ENCODE measurements at regions not wholly inside any gene's neighbourhood (a gene's known extent, or its start where the extent isn't known, plus 50 kb on each side); places are given as distances from the start of the nearest gene placed in this dataset.

DNA sequence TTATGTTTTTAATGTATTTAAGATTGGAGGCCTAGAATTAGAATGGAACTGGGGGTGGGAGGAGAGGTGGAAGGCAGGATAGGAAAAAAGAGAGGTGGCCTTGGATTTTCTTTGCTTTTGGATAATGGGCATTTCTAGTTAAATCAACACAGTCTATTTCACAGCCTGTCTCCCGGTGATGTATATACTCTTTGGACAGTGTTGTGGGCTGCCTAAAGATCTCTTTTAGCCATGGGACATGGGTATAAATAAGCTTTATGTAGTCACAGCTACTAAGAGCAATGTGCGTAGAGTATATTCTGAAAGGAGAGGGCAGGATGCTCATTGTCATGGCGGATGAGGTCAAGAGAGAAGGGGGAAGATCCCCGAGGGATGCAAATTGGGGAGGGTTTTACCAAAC lies 1084.4 kb upstream of the RBFOX1 start (continued):
- TF ChIP-seq, protein P1, sequence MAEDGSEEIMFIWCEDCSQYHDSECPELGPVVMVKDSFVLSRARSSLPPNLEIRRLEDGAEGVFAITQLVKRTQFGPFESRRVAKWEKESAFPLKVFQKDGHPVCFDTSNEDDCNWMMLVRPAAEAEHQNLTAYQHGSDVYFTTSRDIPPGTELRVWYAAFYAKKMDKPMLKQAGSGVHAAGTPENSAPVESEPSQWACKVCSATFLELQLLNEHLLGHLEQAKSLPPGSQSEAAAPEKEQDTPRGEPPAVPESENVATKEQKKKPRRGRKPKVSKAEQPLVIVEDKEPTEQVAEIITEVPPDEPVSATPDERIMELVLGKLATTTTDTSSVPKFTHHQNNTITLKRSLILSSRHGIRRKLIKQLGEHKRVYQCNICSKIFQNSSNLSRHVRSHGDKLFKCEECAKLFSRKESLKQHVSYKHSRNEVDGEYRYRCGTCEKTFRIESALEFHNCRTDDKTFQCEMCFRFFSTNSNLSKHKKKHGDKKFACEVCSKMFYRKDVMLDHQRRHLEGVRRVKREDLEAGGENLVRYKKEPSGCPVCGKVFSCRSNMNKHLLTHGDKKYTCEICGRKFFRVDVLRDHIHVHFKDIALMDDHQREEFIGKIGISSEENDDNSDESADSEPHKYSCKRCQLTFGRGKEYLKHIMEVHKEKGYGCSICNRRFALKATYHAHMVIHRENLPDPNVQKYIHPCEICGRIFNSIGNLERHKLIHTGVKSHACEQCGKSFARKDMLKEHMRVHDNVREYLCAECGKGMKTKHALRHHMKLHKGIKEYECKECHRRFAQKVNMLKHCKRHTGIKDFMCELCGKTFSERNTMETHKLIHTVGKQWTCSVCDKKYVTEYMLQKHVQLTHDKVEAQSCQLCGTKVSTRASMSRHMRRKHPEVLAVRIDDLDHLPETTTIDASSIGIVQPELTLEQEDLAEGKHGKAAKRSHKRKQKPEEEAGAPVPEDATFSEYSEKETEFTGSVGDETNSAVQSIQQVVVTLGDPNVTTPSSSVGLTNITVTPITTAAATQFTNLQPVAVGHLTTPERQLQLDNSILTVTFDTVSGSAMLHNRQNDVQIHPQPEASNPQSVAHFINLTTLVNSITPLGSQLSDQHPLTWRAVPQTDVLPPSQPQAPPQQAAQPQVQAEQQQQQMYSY (CRISPR knock-in tag; IDR thresholded peaks at IDR 0.05) = no peak

DNA sequence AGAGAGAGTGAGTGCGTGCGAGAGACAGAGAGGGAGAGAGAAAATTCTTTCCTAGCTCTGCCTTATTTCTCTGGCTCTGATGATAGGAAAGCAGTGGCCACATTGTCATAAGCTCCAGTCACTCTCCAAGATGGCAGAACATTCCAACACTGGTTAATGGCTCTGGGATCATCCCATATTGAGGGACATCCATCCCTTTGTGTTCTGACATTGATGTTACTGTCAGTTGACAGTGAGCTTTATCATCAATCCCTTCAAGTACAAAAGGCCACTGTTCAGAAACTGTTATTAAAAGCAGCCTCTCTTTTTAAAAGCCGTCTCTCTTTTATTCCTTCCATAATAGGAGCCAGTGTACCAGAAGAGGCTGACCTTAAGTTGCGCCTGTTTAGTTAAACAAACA lies 1084.9 kb upstream of the RBFOX1 start:
- ChIA-PET POLR2A (no interaction called here), CTCF (ENCODE audit: low intra/inter-chr PET ratio, low total read pairs) (no interaction called here)
- Histone ChIP-seq H3K4me1 (ENCODE audit: insufficient read depth, low read length) (no peaks in the 10 kb centered on the region), H3K79me2 (ENCODE audit: insufficient read depth, low read length) (no peaks in the 10 kb centered on the region), H3K4me2 (ENCODE audit: low read depth, low read length) (no peak overlapping the region), H3K27me3 (ENCODE audit: control insufficient read depth in 1 of 2, insufficient read depth in 2 of 2, low read length in 2 of 2) (no peaks in the 10 kb centered on the region), H3K27ac (ENCODE audit: extremely low read length, insufficient read depth, low read length) (no peak overlapping the region), H2AFZ (ENCODE audit: low read length) (no peak overlapping the region), H4K20me1 (ENCODE audit: insufficient read depth, low read length) (no peaks in the 10 kb centered on the region), H3K36me3 (replicated peaks in 1 of 2; ENCODE audit: control insufficient read depth in 1 of 2, insufficient read depth in 2 of 2, low read length in 2 of 2) (no peaks in the 10 kb centered on the region), H3K9me3 (ENCODE audit: low read length) (peaks cover 6% of the 10 kb centered on the region; the same call in 1 of the 2 replicates), H3K9ac (ENCODE audit: insufficient read depth, low read depth, low read length) (no peak overlapping the region), H3K4me3 (replicated peaks in 1 of 3; ENCODE audit: insufficient read depth in 1 of 3, low read depth in 2 of 3, low read length in 3 of 3) (no peak overlapping the region)
- DNase-seq (ENCODE audit: low spot score) (no peak), ATAC-seq (no peak), FAIRE-seq (no peak)
- intact Hi-C loops (cut with micrococcal nuclease; ENCODE audit: unreplicated experiment) (no loop called here), in situ Hi-C loops (cut with HindIII; ENCODE audit: extremely low pct_ligation_motif_present, low pct_unique_long_range_greater_than_20kb) (no loop called here)
- TF ChIP-seq, protein P2, sequence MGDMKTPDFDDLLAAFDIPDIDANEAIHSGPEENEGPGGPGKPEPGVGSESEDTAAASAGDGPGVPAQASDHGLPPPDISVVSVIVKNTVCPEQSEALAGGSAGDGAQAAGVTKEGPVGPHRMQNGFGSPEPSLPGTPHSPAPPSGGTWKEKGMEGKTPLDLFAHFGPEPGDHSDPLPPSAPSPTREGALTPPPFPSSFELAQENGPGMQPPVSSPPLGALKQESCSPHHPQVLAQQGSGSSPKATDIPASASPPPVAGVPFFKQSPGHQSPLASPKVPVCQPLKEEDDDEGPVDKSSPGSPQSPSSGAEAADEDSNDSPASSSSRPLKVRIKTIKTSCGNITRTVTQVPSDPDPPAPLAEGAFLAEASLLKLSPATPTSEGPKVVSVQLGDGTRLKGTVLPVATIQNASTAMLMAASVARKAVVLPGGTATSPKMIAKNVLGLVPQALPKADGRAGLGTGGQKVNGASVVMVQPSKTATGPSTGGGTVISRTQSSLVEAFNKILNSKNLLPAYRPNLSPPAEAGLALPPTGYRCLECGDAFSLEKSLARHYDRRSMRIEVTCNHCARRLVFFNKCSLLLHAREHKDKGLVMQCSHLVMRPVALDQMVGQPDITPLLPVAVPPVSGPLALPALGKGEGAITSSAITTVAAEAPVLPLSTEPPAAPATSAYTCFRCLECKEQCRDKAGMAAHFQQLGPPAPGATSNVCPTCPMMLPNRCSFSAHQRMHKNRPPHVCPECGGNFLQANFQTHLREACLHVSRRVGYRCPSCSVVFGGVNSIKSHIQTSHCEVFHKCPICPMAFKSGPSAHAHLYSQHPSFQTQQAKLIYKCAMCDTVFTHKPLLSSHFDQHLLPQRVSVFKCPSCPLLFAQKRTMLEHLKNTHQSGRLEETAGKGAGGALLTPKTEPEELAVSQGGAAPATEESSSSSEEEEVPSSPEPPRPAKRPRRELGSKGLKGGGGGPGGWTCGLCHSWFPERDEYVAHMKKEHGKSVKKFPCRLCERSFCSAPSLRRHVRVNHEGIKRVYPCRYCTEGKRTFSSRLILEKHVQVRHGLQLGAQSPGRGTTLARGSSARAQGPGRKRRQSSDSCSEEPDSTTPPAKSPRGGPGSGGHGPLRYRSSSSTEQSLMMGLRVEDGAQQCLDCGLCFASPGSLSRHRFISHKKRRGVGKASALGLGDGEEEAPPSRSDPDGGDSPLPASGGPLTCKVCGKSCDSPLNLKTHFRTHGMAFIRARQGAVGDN (CRISPR knock-in tag; IDR thresholded peaks at IDR 0.05) = no peak
- TF ChIP-seq IRF2 (CRISPR knock-in tag; IDR thresholded peaks at IDR 0.05) = no peak
- BruUV-seq (replicated peaks) = no TSS peak
- WGBS (ENCODE audit: low lambda C conversion rate) = 50% methylated on average over 4 of the region's 4 CpGs

Measured in HepG2 (cell line).